H1 (cell line): ENCODE measurements at regions not wholly inside any gene's neighbourhood (a gene's known extent, or its start where the extent isn't known, plus 50 kb on each side); places are given as distances from the start of the nearest gene placed in this dataset.
"Not testable (repeated sequence)": the region's sequence is repeated elsewhere in the genome, so short reads cannot be mapped to it uniquely, and the experiment has no call there.

Experiments used
- CTCF ChIA-PET: fragments of 300-600 bp; sonication (Branson Sonifier 250); formaldehyde crosslinking; loops from one replicate; lab custom pipeline; 2021; ENCODE audit not compliant: partially characterized antibody; lab: Charles Lee
- POLR2A ChIA-PET: fragments of 300-600 bp; sonication (Branson Sonifier 250); formaldehyde crosslinking; loops from one replicate; lab custom pipeline; 2021; ENCODE audit warnings: inconsistent platforms; ENCODE audit not compliant: partially characterized antibody; lab: Charles Lee
- DNase-seq, 2 experiments: peaks; one replicate each; pipeline versions ENCODE4 v3.0.0 to v3.0.0-alpha.2; 2010 to 2022; ENCODE audit warnings: low spot score in 2 of 2, low read depth in 1 of 2, mixed read lengths in 1 of 2
- FAIRE-seq: peaks from 2 replicates; lab custom pipeline; 2011; peaks lifted over from hg19 to GRCh38; lab: Jason Lieb, UNC
- H2AFZ ChIP-seq: 2 replicates; pipeline ENCODE4 v1.8.1; 2012; ENCODE audit warnings: low read length, inconsistent platforms
- H2AK5ac ChIP-seq: 2 replicates; pipeline ENCODE4 v1.6.1; 2013; ENCODE audit warnings: low read depth, low read length
- H2BK120ac ChIP-seq: replicated peaks from 2 replicates; pipeline ENCODE3; 2013; ENCODE audit warnings: low read depth, low read length, inconsistent platforms
- H2BK12ac ChIP-seq: 2 replicates; pipeline ENCODE4 v1.6.1; 2013; ENCODE audit warnings: low read depth, low read length
- H2BK15ac ChIP-seq: 2 replicates; pipeline ENCODE4 v1.6.1; 2013; ENCODE audit warnings: low read length
- H2BK20ac ChIP-seq: 2 replicates; pipeline ENCODE4 v1.6.1; 2013; ENCODE audit warnings: low read length
- H2BK5ac ChIP-seq: 2 replicates; pipeline ENCODE4 v1.6.1; 2013; ENCODE audit warnings: low read depth, low read length
- H3K14ac ChIP-seq: 2 replicates; pipeline ENCODE4 v1.6.1; 2013; ENCODE audit warnings: inconsistent platforms; ENCODE audit not compliant: insufficient read length
- H3K18ac ChIP-seq: 2 replicates; pipeline ENCODE4 v1.6.1; 2013; ENCODE audit warnings: low read length; ENCODE audit errors: extremely low read depth
- H3K23ac ChIP-seq: 2 replicates; pipeline ENCODE4 v1.6.1; 2013; ENCODE audit warnings: inconsistent platforms; ENCODE audit not compliant: insufficient read length
- H3K23me2 ChIP-seq: 2 replicates; pipeline ENCODE4 v1.6.1; 2013; ENCODE audit warnings: low read depth, low read length
- H3K27ac ChIP-seq: 2 replicates; pipeline ENCODE4 v1.6.1; 2011; ENCODE audit warnings: low read depth, low read length, inconsistent platforms
- H3K27me3 ChIP-seq, 4 experiments: replicated peaks in 1 of 4; 1 replicate in 1 of 4; 2 replicates in 3 of 4; pipeline versions ENCODE4 v1.6.1 to v1.8.1; 2011 to 2013; ENCODE audit warnings: low read length in 3 of 4, mild to moderate bottlenecking in 3 of 4, inconsistent platforms in 2 of 4, mixed read lengths in 2 of 4, moderate library complexity in 1 of 4; ENCODE audit not compliant: control insufficient read depth in 3 of 4, insufficient read depth in 3 of 4; ENCODE audit errors: extremely low read depth in 1 of 4
- H3K36me3 ChIP-seq, 4 experiments: 2 replicates each; pipeline versions ENCODE4 v1.6.1 to v1.8.1; 2011 to 2013; ENCODE audit warnings: mild to moderate bottlenecking in 4 of 4, low read length in 3 of 4, moderate library complexity in 2 of 4, control low read depth in 1 of 4, inconsistent platforms in 1 of 4; ENCODE audit not compliant: insufficient read depth in 4 of 4, control insufficient read depth in 2 of 4
- H3K4ac ChIP-seq: replicated peaks from 2 replicates; pipeline ENCODE3; 2013; ENCODE audit warnings: low read length, low read depth, mixed read lengths, inconsistent platforms; ENCODE audit not compliant: insufficient read length
- H3K4me1 ChIP-seq, 4 experiments: replicated peaks in 1 of 4; 1 replicate in 1 of 4; 2 replicates in 3 of 4; pipeline versions ENCODE4 v1.6.1 to v1.8.1; 2011 to 2013; ENCODE audit warnings: low read length in 3 of 4, inconsistent platforms in 2 of 4, mixed read lengths in 1 of 4; ENCODE audit not compliant: insufficient read depth in 4 of 4, control insufficient read depth in 3 of 4
- H3K4me2 ChIP-seq, 2 experiments: 2 replicates each; pipeline versions ENCODE4 v1.6.1 to v1.8.1; 2011 to 2013; ENCODE audit warnings: low read depth in 2 of 2, low read length in 2 of 2, control low read depth in 1 of 2, inconsistent platforms in 1 of 2, mild to moderate bottlenecking in 1 of 2; ENCODE audit not compliant: insufficient read depth in 1 of 2
- H3K4me3 ChIP-seq, 4 experiments: fragments of 200-600, 300-600 bp in 1 of 4; sonication (generic), shearing (Covaris generic), sonication (Bioruptor Twin) in 1 of 4; 2 replicates each; pipeline versions ENCODE4 v1.5.1 to v1.8.1; 2011 to 2016; ENCODE audit warnings: low read length in 4 of 4, low read depth in 3 of 4, control low read depth in 2 of 4, inconsistent platforms in 2 of 4, mild to moderate bottlenecking in 2 of 4, mixed read lengths in 1 of 4, moderate library complexity in 1 of 4; ENCODE audit not compliant: insufficient read depth in 2 of 4; ENCODE audit errors: extremely low read depth in 1 of 4
- H3K56ac ChIP-seq: replicated peaks from 2 replicates; pipeline ENCODE3; 2013; ENCODE audit warnings: low read depth, mild to moderate bottlenecking, mixed read lengths, low read length, inconsistent platforms; ENCODE audit not compliant: insufficient read length
- H3K79me1 ChIP-seq: 2 replicates; pipeline ENCODE4 v1.6.1; 2013; ENCODE audit warnings: low read depth, low read length, control low read depth
- H3K79me2 ChIP-seq, 2 experiments: 2 replicates each; pipeline versions ENCODE4 v1.6.1 to v1.8.1; 2012 to 2013; ENCODE audit warnings: low read length in 2 of 2, mild to moderate bottlenecking in 2 of 2, inconsistent platforms in 1 of 2; ENCODE audit not compliant: insufficient read depth in 2 of 2, control insufficient read depth in 1 of 2
- H3K9ac ChIP-seq, 4 experiments: replicated peaks in 1 of 4; 1 replicate in 1 of 4; 2 replicates in 3 of 4; pipeline versions ENCODE4 v1.6.1 to v1.8.1; 2011 to 2013; ENCODE audit warnings: low read depth in 3 of 4, low read length in 3 of 4, control low read depth in 2 of 4, mild to moderate bottlenecking in 2 of 4, moderate library complexity in 2 of 4, inconsistent platforms in 1 of 4; ENCODE audit errors: extremely low read depth in 1 of 4
- H3K9me3 ChIP-seq, 2 experiments: 2 replicates each; pipeline versions ENCODE4 v1.6.1 to v1.8.1; 2012 to 2013; ENCODE audit warnings: mild to moderate bottlenecking in 2 of 2, moderate library complexity in 2 of 2, control low read depth in 1 of 2, inconsistent platforms in 1 of 2, low read depth in 1 of 2, low read length in 1 of 2, mixed read lengths in 1 of 2; ENCODE audit not compliant: insufficient read depth in 2 of 2
- H4K20me1 ChIP-seq, 2 experiments: replicated peaks in 1 of 2; 2 replicates each; pipeline versions ENCODE3 to v1.8.1; 2011 to 2013; ENCODE audit warnings: inconsistent platforms in 2 of 2, low read length in 2 of 2, mild to moderate bottlenecking in 1 of 2; ENCODE audit not compliant: insufficient read depth in 2 of 2, control insufficient read depth in 1 of 2
- H4K5ac ChIP-seq: 2 replicates; pipeline ENCODE4 v1.6.1; 2013; ENCODE audit warnings: low read length, low read depth, mixed read lengths, inconsistent platforms; ENCODE audit not compliant: insufficient read length
- H4K8ac ChIP-seq: 2 replicates; pipeline ENCODE4 v1.8.0; 2013; ENCODE audit warnings: mild to moderate bottlenecking, moderate library complexity, low read length, inconsistent platforms; ENCODE audit not compliant: insufficient read depth; ENCODE audit errors: extremely low read depth
- H4K91ac ChIP-seq: replicated peaks from 2 replicates; pipeline ENCODE3; 2013; ENCODE audit warnings: low read length, mixed read lengths, inconsistent platforms; ENCODE audit not compliant: insufficient read length
- BACH1 ChIP-seq: IDR thresholded peaks from 2 replicates; pipeline ENCODE4 v1.6.1; 2012; ENCODE audit warnings: low read length, improper control_type of control experiment
- RBBP5 ChIP-seq: IDR thresholded peaks from 2 replicates; pipeline ENCODE4 v1.7.1; 2012; ENCODE audit warnings: low read depth, mild to moderate bottlenecking, inconsistent platforms, low read length, moderate library complexity, borderline replicate concordance
- RXRA ChIP-seq: IDR thresholded peaks from 2 replicates; pipeline ENCODE4 v1.6.1; 2011; ENCODE audit warnings: low read depth, mild to moderate bottlenecking, low read length, moderate library complexity; ENCODE audit not compliant: insufficient read depth
- WGBS, 2 experiments: shearing (Covaris generic) in 1 of 2; methylation state at CpG; one replicate each; pipeline versions ENCODE4 v1.1.6 to v1.1.7; 2013 to 2015; ENCODE audit warnings: low lambda C conversion rate in 2 of 2, mixed read lengths in 2 of 2, inconsistent platforms in 1 of 2, low coverage in 1 of 2, missing lambda C conversion rate in 1 of 2; ENCODE audit not compliant: insufficient replicate concordance in 2 of 2, insufficient coverage in 1 of 2, insufficient read length in 1 of 2; ENCODE audit errors: extremely low coverage in 1 of 2, missing lambda C conversion rate in 1 of 2; 5-methylcytosine and 5-hydroxymethylcytosine counted together

DNA sequence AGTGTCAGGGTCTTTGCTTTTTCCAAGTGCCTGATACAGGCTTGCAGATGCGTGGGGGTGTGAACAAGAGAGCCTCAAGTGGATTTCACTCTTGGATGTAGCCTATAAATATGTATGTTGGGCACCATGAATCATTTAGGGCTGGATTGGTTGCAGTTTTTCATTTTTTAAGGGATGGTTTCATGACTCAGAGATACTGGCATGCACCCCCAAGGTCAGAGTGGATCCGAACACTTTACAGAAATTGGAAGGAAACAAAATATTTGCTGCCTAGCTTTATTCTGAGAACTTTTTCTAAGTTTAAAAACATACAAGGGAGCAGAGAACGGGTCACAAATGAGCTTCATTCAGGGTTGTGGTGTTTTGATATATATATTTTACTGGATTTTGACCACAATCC lies 436.8 kb upstream of the ERCC4 start (continued):
- no peak for TF ChIP-seq RBBP5
- TF ChIP-seq RXRA, result no peak
- no peak for TF ChIP-seq BACH1
- TF ChIP-seq, all 59 proteins: peak for 0

DNA sequence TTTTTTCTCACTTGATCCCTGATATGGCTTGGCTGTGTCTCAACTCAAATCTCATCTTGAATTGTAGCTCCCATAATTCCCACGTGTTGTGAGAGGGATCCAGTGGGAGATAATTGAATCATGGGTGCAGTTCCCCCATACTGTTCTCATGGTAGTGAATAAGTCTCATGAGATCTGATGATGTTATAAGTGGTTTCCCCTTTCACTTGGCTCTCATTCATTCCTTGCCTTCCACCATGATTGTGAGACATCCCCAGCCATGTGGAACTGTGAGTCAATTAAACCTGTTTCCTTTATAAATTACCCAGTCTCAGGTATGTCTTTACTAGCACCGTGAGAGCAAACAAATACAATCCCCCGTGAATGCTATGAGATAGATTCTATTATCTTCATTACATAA lies 430.5 kb upstream of the ERCC4 start:
- H2BK5ac ChIP-seq, H4K8ac ChIP-seq, H2BK12ac ChIP-seq, H3K9me3 ChIP-seq, H2AK5ac ChIP-seq, H4K20me1 ChIP-seq, H3K18ac ChIP-seq, H4K5ac ChIP-seq, H4K91ac ChIP-seq, H3K27ac ChIP-seq, H3K23me2 ChIP-seq, CTCF ChIA-PET, H3K23ac ChIP-seq, POLR2A ChIA-PET, H3K36me3 ChIP-seq, H3K4ac ChIP-seq, H3K79me2 ChIP-seq, H3K4me3 ChIP-seq, H3K79me1 ChIP-seq, H2BK15ac ChIP-seq, H3K4me1 ChIP-seq, H2BK20ac ChIP-seq, FAIRE-seq, H2AFZ ChIP-seq, H3K27me3 ChIP-seq, DNase-seq, H3K14ac ChIP-seq, H3K4me2 ChIP-seq, H3K56ac ChIP-seq, H3K9ac ChIP-seq, H2BK120ac ChIP-seq: not testable (repeated sequence)
- WGBS, 2 experiments, result 88% methylated on average over 3 of the region's 3 CpGs; no CpG with 5 or more reads in 1 of the 2 experiments
